AG09309 (cell line): ENCODE measurements at regions not wholly inside any gene's neighbourhood (a gene's known extent, or its start where the extent isn't known, plus 50 kb on each side); places are given as distances from the start of the nearest gene placed in this dataset.
A peak's percentile ranks its signal among the peaks of the same experiment; 100 is the strongest.

Source experiments
- DNase-seq: peaks from one replicate; pipeline ENCODE4 v3.0.0-alpha.2; 2010; ENCODE audit warnings: low read depth
- H3K4me3 ChIP-seq: 2 replicates; pipeline ENCODE4 v1.5.1; 2011; ENCODE audit warnings: mild to moderate bottlenecking, low read depth, low read length, moderate library complexity; ENCODE audit not compliant: control insufficient read depth
- CTCF ChIP-seq: IDR thresholded peaks from 2 replicates; pipeline ENCODE4 v1.5.1; 2011; ENCODE audit warnings: mild to moderate bottlenecking, low read depth, low read length, inconsistent platforms; ENCODE audit not compliant: insufficient read depth, control insufficient read depth; ENCODE audit errors: missing control alignments

GRCh38 chr6:77021232-77021631 lies 442.1 kb downstream of the HTR1B start:
- no peak for DNase-seq
- TF ChIP-seq CTCF = peak; percentile 5
- no peak overlapping the region for H3K4me3 ChIP-seq

- TF ChIP-seq CTCF = no peak
- H3K4me3 ChIP-seq = no peak overlapping the region
- no peak for DNase-seq
These were observed 444.2 kb downstream of the HTR1B start for GRCh38 chr6:77019081-77019480.

DNA sequence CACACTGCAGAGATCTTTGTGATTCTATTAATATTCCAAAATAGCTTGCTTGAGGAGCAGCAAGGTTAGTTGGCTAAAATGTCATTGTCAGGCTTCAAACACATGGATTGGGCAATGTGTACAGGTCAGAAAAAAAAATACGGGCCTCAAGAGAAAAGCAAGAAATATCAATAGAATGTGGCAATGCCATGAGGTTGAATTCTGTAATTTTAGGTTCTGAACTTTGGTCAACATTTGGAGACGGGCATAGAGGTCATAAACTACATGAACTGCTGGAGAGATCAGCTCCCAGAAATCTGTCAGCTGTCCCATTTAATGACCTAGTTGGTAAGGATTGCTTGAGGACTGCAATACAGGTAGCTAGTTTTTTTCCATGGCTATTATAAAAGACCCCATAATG lies 445.8 kb downstream of the HTR1B start:
- no peak overlapping the region for H3K4me3 ChIP-seq
- no peak for TF ChIP-seq CTCF
- DNase-seq = no peak

- peak; percentile 5 for DNase-seq
- H3K4me3 ChIP-seq = no peak overlapping the region
- TF ChIP-seq CTCF = no peak
These were observed 447.9 kb downstream of the HTR1B start for GRCh38 chr6:77015350-77015749.

DNA sequence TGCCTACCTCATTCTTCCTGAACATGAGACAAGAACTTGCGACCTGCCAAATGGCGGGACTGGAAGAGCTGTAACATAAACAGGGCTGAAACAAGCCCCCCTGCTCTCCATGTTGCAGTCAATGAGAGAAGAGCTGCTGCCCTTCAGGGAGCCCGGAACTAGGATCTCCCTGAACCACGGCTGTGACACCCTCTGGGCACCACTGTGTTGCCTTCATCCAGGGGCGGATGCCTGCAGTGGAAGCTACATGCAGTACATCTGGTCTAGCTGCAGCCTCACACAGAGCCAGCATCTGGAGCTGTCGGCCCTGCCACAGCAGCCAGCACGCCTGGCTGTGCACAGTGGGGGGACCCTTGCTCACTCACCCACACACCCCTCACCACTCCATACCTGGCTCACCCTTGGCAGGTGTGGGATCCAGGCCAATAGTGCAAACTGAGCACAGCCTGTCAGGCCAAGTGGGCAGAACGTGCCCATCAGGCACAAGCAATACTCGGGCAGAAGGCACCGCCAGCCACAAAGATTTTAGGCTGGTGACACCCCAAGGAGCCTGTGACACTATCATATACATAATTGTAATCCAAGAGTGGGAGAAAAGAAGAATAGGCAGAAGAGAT lies 451.3 kb downstream of the HTR1B start:
- no peak overlapping the region for H3K4me3 ChIP-seq
- DNase-seq = no peak
- TF ChIP-seq CTCF = no peak

- TF ChIP-seq CTCF = no peak
- no peak for DNase-seq
- H3K4me3 ChIP-seq = no peak overlapping the region
These were observed 452.3 kb downstream of the HTR1B start for GRCh38 chr6:77010931-77011542.
